BE2C (cell line): ENCODE measurements at regions not wholly inside any gene's neighbourhood (a gene's known extent, or its start where the extent isn't known, plus 50 kb on each side); places are given as distances from the start of the nearest gene placed in this dataset.

ENCODE experiments used
- DNase-seq: peaks from one replicate; pipeline ENCODE4 v3.0.0-alpha.2; 2020
- H3K27me3 ChIP-seq: fragments of 250-450 bp; sonication (Bioruptor Pico); 2 replicates; pipeline ENCODE4 v1.5.1; 2020; ENCODE audit warnings: mild to moderate bottlenecking
- H3K36me3 ChIP-seq: fragments of 250-450 bp; sonication (Bioruptor Pico); 2 replicates; pipeline ENCODE4 v1.5.1; 2020; ENCODE audit warnings: mild to moderate bottlenecking
- H3K4me1 ChIP-seq: fragments of 250-450 bp; sonication (Bioruptor Pico); 2 replicates; pipeline ENCODE4 v1.5.1; 2020
- H3K4me3 ChIP-seq: 2 replicates; pipeline ENCODE4 v1.5.1; 2011; ENCODE audit warnings: low read depth, low read length
- H3K9me3 ChIP-seq: fragments of 250-450 bp; sonication (Bioruptor Pico); 2 replicates; pipeline ENCODE4 v1.5.1; 2020
- CTCF ChIP-seq: IDR thresholded peaks from 2 replicates; pipeline ENCODE4 v1.5.1; 2012; ENCODE audit warnings: mild to moderate bottlenecking, low read depth, low read length

DNA sequence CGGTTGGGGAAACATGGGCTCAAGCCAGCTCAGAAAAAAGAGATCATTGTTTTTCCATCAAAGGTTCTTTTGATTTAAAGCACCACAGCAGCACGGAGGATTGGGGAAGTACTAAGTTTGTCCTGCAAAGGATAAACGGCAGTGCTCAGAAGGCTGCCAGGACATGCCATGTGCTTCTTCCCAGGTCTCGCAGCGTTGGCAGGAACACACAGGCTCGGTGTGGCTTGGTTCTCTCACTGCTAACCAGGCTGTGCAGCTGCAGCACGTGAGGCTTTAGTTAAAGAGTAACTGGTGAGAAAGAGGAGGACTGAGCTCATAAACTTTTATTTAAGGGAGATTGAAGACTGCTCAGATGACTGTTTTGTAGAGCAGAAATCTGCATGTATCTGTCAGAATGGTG is 264.3 kb downstream of the TSN start:
- no peak for DNase-seq
- Histone ChIP-seq H3K36me3 (no peaks in the 10 kb centered on the region), H3K4me3 (no peak overlapping the region), H3K27me3 (no peaks in the 10 kb centered on the region), H3K4me1 (no peaks in the 10 kb centered on the region), H3K9me3 (no peaks in the 10 kb centered on the region)
- TF ChIP-seq CTCF = no peak

DNA sequence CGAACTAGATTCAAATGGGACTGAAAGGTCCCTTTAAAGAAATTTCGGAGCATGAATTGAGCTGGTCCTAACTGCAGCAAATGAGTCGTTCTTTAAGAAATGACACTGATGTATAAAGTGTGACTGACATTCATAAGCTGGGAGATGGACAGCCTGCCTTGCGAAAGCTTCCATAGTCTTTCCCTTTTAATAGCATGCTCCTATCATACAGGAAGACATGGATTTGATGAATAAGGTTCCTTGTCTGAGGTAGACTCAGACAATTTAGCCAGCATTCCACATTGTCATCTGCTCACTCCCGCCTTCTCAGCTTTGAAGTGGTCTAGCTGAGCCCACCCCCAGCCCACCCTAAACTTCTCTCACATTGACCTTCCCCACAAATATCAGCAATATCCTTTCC is 264.9 kb downstream of the TSN start:
- no peaks in the 10 kb centered on the region for H3K27me3 ChIP-seq
- H3K4me1 ChIP-seq = no peaks in the 10 kb centered on the region
- DNase-seq = no peak

DNA sequence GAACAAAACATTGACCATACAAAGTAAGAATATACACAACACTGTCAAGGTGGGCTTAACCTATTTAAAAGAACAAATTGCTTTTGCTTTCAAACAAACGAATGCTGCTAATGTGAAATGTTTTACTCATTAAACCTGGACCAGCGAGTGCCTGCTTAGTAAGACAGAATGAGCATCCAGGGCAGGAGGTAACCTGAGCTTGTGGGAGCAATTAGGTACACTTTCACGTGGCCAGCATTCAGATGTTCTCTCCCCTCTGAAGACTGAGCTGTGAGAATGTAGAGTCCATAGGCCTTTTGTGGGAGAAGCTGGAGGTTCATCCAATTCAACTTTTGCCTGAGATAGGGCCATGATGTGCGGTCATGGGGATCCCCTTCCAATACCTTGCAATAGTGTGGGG is 266.5 kb downstream of the TSN start:
- no peak for DNase-seq
- H3K27me3 ChIP-seq = no peaks in the 10 kb centered on the region
- no peak overlapping the region for H3K4me3 ChIP-seq
- no peaks in the 10 kb centered on the region for H3K36me3 ChIP-seq
- no peaks in the 10 kb centered on the region for H3K4me1 ChIP-seq
- no peak for TF ChIP-seq CTCF
- H3K9me3 ChIP-seq = no peaks in the 10 kb centered on the region

More for the DNA sequence above, 264.9 kb downstream of the TSN start:
- no peak overlapping the region for H3K4me3 ChIP-seq
- no peaks in the 10 kb centered on the region for H3K9me3 ChIP-seq
- TF ChIP-seq CTCF = no peak
- H3K36me3 ChIP-seq = no peaks in the 10 kb centered on the region

- DNase-seq = no peak
- no peaks in the 10 kb centered on the region for H3K4me1 ChIP-seq
- TF ChIP-seq CTCF = no peak
- no peaks in the 10 kb centered on the region for H3K9me3 ChIP-seq
- H3K4me3 ChIP-seq = no peak overlapping the region
- H3K27me3 ChIP-seq = no peaks in the 10 kb centered on the region
- H3K36me3 ChIP-seq = no peaks in the 10 kb centered on the region
Measured at GRCh38 chr2:122022531-122022930, 267.1 kb downstream of the TSN start.

DNA sequence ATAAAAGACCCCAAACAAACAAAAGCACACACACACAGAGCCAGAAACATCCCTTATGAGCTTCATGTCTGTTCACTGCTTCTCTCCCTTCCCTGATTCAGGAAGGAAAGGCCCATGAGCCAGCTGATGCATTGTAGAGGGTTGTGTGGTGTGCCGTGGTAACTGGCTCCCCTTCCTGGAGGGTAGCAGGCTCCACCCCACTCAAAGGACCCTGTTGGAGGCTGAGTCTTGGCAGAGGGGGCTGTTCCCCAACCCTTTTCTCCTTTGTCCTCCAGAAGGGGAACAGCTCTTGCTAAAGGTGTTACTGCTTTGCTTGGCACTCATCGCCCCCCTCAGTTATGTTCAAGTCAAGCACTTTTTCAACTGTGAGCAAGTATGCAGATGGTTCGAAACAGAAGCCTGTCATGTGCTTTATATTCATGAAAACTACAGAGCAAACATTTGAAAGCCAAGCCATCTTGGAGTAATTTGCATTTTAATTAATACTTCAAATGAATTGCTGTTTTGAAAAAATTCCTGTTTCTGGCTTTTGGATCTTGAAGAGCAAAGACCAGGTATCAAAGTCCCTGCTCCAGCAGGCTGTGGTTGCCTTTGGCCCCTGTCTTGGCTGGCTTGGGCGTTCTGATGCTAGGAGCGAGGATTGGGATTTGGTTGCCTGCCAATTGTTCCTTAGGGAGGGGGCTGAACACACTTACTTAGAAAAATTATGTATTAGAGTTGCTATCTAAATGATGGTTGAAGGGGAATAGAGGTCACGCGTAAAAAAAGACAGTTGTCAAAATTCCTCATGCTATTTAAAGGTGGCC is 267.8 kb downstream of the TSN start:
- no peaks in the 10 kb centered on the region for H3K9me3 ChIP-seq
- DNase-seq = no peak
- TF ChIP-seq CTCF = no peak
- no peak overlapping the region for H3K4me3 ChIP-seq
- no peaks in the 10 kb centered on the region for H3K36me3 ChIP-seq
- H3K27me3 ChIP-seq = no peaks in the 10 kb centered on the region
- no peaks in the 10 kb centered on the region for H3K4me1 ChIP-seq

GRCh38 chr2:122027510-122028217 is 272.2 kb downstream of the TSN start:
- Histone ChIP-seq H3K36me3 (no peaks in the 10 kb centered on the region), H3K4me3 (no peak overlapping the region), H3K4me1 (no peaks in the 10 kb centered on the region), H3K9me3 (no peaks in the 10 kb centered on the region), H3K27me3 (no peaks in the 10 kb centered on the region)
- DNase-seq = no peak
- no peak for TF ChIP-seq CTCF
